Lower leg skin (tissue), 4 donors: ENCODE measurements at regions not wholly inside any gene's neighbourhood (a gene's known extent, or its start where the extent isn't known, plus 50 kb on each side); places are given as distances from the start of the nearest gene placed in this dataset.

Experiments
- DNase-seq, 2 donors: peaks; one replicate each; pipeline ENCODE4 v3.0.0-alpha.2; 2019; ENCODE audit warnings: low spot score in 2 of 2
- H3K4me3 ChIP-seq: fragments of 200-600 bp; sonication (generic); 2 replicates; pipeline ENCODE4 v1.5.1; 2017; ENCODE audit warnings: mild to moderate bottlenecking, low read depth; ENCODE audit not compliant: poor library complexity, severe bottlenecking
- POLR2A ChIP-seq, 2 donors: fragments of 450-650 bp; IDR thresholded peaks; one replicate each; pipeline ENCODE4 v1.6.1; 2016 to 2017; ENCODE audit warnings: antibody characterized with exemption in 2 of 2, mild to moderate bottlenecking in 1 of 2, moderate library complexity in 1 of 2
- WGBS, 2 donors: methylation state at CpG; one replicate each; pipeline ENCODE4 v1.1.5; 2018; 5-methylcytosine and 5-hydroxymethylcytosine counted together
- intact Hi-C: fragments of 100-400 bp; cut with DNase I; formaldehyde crosslinking; loops from one replicate; pipeline ENCODE4 v1.15.0; 2023; ENCODE audit warnings: low total_unique reads
- TF ChIP-seq, protein P1 (sequence below), 3 donors: fragments of 450-650 bp; IDR thresholded peaks; one replicate each; pipeline ENCODE4 v1.5.1; 2016; ENCODE audit warnings: antibody characterized with exemption in 3 of 3, mild to moderate bottlenecking in 3 of 3, moderate library complexity in 2 of 3

DNA sequence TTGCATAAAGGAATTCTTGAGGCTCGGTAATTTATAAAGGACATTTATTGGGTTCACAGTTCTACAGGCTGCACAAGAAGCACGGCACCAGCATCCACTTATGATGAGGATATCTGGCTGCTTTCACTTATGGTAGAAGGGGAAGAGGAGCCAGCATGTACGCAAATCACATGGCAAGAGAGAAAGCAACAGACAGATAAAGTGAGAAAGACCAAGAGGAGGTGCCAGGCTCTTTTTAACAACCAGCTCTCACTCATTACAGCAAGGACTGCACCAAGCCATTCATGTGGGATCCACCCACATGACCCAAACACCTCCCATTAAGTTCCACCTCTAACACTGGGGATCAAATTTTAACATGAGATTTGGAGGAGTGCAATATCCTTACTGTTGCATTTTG is 1198.2 kb downstream of the ADGRL3 start:
- TF ChIP-seq, protein P1, sequence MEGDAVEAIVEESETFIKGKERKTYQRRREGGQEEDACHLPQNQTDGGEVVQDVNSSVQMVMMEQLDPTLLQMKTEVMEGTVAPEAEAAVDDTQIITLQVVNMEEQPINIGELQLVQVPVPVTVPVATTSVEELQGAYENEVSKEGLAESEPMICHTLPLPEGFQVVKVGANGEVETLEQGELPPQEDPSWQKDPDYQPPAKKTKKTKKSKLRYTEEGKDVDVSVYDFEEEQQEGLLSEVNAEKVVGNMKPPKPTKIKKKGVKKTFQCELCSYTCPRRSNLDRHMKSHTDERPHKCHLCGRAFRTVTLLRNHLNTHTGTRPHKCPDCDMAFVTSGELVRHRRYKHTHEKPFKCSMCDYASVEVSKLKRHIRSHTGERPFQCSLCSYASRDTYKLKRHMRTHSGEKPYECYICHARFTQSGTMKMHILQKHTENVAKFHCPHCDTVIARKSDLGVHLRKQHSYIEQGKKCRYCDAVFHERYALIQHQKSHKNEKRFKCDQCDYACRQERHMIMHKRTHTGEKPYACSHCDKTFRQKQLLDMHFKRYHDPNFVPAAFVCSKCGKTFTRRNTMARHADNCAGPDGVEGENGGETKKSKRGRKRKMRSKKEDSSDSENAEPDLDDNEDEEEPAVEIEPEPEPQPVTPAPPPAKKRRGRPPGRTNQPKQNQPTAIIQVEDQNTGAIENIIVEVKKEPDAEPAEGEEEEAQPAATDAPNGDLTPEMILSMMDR (IDR thresholded peaks at IDR 0.05): no peak
- TF ChIP-seq POLR2A (IDR thresholded peaks at IDR 0.05): no peak
- WGBS, 2 donors: 82 to 89% methylated on average over 3 of the region's 3 CpGs
- DNase-seq: no peak

DNA sequence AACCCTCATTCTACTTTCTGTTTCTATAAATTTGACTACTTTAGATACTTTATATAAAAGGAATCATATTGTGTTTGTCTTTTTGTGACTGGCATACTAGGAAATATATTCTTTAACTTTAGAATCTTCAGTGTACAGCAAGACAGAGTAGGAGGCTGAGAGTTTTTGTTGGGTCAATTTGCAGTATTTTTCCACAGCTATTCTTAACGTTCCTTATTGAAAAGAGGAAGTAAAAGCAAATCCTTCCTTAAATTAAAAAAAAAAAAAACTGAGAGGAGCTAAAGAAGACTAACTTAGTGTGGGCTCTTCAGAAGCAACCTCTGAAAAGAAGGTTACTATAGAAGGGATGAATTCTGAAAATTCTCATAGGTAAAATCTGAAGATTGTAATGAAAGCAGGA is 1194.6 kb downstream of the ADGRL3 start:
- 42 to 45% methylated on average over 1 of the region's 1 CpG for WGBS, 2 donors
- intact Hi-C loops: no loop called here
- DNase-seq: no peak

More for the DNA sequence above, 1198.2 kb downstream of the ADGRL3 start:
- intact Hi-C loops: no loop called here
- no peak overlapping the region for H3K4me3 ChIP-seq

DNA sequence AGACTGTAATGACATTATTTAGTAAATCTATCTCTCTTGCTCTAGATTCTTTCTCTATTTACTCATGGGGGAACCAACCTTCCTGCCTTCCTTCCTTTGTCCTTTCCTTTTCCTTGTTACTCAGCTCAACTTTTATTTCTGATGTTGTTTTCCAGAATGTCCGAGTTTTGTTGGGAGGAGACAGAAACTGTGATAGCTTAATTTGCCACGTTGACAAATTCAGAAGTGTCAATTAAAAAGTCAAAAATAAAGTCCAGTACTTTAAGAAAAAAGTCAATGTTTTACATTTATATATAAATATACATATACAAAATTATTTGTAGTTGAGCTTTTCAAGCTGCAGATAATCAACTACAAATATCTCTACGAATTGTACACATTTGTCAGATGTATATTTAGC is 1187.7 kb downstream of the ADGRL3 start:
- no peak overlapping the region for H3K4me3 ChIP-seq
- intact Hi-C loops: no loop called here
- no peak for DNase-seq
- 78 to 91% methylated on average over 3 of the region's 3 CpGs for WGBS, 2 donors
- TF ChIP-seq, protein P1 (IDR thresholded peaks at IDR 0.05): no peak
- TF ChIP-seq POLR2A (IDR thresholded peaks at IDR 0.05): no peak

More for the DNA sequence above, 1194.6 kb downstream of the ADGRL3 start:
- no peak for TF ChIP-seq POLR2A (IDR thresholded peaks at IDR 0.05)
- TF ChIP-seq, protein P1 (IDR thresholded peaks at IDR 0.05): no peak
- H3K4me3 ChIP-seq: no peak overlapping the region

DNA sequence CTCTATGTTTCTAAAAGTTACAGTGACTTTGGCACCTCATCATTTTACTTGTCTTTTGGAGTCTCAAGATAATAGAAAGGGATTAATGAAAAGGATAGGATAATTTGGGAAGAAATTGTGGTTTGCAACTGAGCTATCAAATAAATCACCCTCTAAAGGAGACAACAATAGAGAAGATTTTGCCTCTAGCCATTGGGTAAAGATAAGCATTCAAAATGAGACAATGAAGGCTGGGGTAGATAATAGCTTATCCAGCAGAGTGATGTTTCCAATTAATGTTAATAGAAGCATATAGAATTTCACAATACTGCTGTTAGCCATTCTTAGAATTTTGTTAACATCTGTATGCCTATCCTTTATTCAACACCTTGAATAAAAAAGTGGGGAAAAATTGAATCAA is 1177.6 kb downstream of the ADGRL3 start:
- TF ChIP-seq POLR2A (IDR thresholded peaks at IDR 0.05): no peak
- TF ChIP-seq, protein P1 (IDR thresholded peaks at IDR 0.05): no peak
- intact Hi-C loops: no loop called here
- no peak for DNase-seq
- no peak overlapping the region for H3K4me3 ChIP-seq

DNA sequence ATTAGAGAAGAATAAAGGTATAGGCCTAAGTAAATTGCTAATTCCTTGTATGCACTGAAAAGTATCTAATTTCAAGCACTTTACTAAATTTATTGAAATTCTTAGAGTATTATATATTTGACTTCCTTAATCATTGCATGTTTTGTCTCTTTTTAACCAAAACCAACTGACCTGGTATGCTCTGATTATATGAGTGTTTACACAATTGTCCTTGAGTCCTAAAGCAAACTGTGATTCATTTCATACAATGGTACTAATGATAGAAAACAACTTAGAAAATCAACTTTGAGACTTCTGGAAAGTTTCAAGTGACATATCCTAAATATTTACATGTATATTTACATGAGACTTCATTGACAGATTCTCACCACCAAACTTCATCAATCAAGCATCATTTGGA is 1177.1 kb downstream of the ADGRL3 start:
- no peak for DNase-seq
- H3K4me3 ChIP-seq: no peak overlapping the region
- intact Hi-C loops: no loop called here
- TF ChIP-seq, protein P1 (IDR thresholded peaks at IDR 0.05): no peak
- no peak for TF ChIP-seq POLR2A (IDR thresholded peaks at IDR 0.05)

DNA sequence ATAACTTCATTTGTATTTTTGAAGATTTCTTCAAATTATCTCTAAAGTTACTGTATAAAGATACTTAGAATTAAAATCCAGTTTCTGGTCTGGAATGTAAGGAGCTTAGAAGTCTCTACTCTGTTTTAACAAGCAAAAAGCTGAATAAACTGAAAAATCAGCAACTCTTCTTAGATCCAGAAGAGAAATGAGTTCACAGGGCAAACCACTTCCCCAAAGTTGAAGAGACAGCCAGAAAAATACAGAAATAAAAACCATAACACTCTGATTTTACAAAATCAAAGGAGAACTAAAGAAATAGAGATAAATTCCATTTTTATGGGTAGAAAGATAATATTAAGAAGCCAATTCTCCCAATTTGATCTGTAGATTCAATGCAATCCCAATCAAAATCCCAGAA is 1166.8 kb downstream of the ADGRL3 start:
- TF ChIP-seq, protein P1 (IDR thresholded peaks at IDR 0.05): no peak
- no peak for TF ChIP-seq POLR2A (IDR thresholded peaks at IDR 0.05)
- no peak for DNase-seq
- H3K4me3 ChIP-seq: no peak overlapping the region
- intact Hi-C loops: no loop called here
